ENCODE measurements at regions not wholly inside any gene's neighbourhood (a gene's known extent, or its start where the extent isn't known, plus 50 kb on each side); places are given as distances from the start of the nearest gene placed in this dataset.
A peak's percentile ranks its signal among the peaks of the same experiment; 100 is the strongest.

GRCh38 chr10:9205558-9205957 is 1151.1 kb downstream of the GATA3 start:
- intact Hi-C loops (cut with DNase I): no loop called here

DNA sequence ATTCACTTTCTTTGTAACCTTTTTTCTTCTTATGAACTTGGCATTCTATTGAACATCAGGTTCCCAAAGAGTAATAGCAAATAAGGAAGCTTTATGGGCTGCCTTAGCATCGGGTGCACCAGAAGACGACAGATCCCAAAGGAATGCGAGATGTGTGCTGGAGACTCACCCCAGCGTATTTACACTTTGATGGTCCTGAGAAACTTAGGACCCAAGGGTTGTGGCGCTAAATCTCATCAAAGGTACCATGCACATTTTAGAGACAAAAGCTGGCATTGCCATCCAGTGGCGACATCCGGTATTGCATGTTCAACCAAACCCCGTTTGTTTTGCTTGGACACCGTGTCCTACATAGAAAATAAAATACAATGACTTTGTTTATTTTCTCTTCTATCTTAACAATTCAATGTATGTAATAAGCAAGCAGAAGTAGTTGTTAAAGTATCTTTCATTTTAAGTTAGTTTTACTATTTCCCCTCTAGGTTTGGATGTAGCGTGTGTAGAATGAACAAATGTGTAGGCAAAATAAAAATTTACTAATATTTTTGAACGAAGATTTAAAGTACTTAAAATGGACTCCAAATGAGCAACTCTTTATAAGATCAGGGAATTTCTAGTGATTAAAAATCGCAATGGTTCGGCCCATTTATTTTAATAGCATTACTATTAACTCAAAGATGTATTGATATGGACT is 1154.8 kb downstream of the GATA3 start:
- Histone ChIP-seq H3K9me3 (no peaks in the 10 kb centered on the region), H3K4me3 (no peak overlapping the region), H3K36me3 (no peaks in the 10 kb centered on the region), H3K4me1 (no peaks in the 10 kb centered on the region), H3K27ac (no peak overlapping the region), H3K27me3 (peaks cover 6% of the 10 kb centered on the region)
- TF ChIP-seq, protein P1, sequence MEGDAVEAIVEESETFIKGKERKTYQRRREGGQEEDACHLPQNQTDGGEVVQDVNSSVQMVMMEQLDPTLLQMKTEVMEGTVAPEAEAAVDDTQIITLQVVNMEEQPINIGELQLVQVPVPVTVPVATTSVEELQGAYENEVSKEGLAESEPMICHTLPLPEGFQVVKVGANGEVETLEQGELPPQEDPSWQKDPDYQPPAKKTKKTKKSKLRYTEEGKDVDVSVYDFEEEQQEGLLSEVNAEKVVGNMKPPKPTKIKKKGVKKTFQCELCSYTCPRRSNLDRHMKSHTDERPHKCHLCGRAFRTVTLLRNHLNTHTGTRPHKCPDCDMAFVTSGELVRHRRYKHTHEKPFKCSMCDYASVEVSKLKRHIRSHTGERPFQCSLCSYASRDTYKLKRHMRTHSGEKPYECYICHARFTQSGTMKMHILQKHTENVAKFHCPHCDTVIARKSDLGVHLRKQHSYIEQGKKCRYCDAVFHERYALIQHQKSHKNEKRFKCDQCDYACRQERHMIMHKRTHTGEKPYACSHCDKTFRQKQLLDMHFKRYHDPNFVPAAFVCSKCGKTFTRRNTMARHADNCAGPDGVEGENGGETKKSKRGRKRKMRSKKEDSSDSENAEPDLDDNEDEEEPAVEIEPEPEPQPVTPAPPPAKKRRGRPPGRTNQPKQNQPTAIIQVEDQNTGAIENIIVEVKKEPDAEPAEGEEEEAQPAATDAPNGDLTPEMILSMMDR (IDR thresholded peaks at IDR 0.05): peak; percentile 90
- intact Hi-C loops (cut with DNase I): no loop called here
- ATAC-seq (peak; percentile 76), DNase-seq (no peak)

More at GRCh38 chr10:9205558-9205957, 1151.1 kb downstream of the GATA3 start:
- no peak overlapping the region for H3K27ac ChIP-seq
- H3K4me3 ChIP-seq: no peak overlapping the region
- TF ChIP-seq, protein P1 (IDR thresholded peaks at IDR 0.05): no peak
- no peaks in the 10 kb centered on the region for H3K36me3 ChIP-seq
- H3K4me1 ChIP-seq: no peaks in the 10 kb centered on the region
- H3K9me3 ChIP-seq: no peaks in the 10 kb centered on the region
- no peak for DNase-seq
- no peaks in the 10 kb centered on the region for H3K27me3 ChIP-seq
- ATAC-seq: no peak

GRCh38 chr10:9211228-9211627 is 1156.7 kb downstream of the GATA3 start:
- TF ChIP-seq, protein P1 (IDR thresholded peaks at IDR 0.05): peak; percentile 18
- DNase-seq (no peak), ATAC-seq (no peak)
- intact Hi-C loops (cut with DNase I): no loop called here
- Histone ChIP-seq H3K4me3 (no peak overlapping the region), H3K36me3 (no peaks in the 10 kb centered on the region), H3K27me3 (peaks cover 7% of the 10 kb centered on the region), H3K4me1 (no peaks in the 10 kb centered on the region), H3K9me3 (no peaks in the 10 kb centered on the region), H3K27ac (no peak overlapping the region)

- H3K36me3 ChIP-seq: no peaks in the 10 kb centered on the region
- intact Hi-C loops (cut with DNase I): no loop called here
Observed at GRCh38 chr10:9214618-9215017, 1160.1 kb downstream of the GATA3 start.

DNA sequence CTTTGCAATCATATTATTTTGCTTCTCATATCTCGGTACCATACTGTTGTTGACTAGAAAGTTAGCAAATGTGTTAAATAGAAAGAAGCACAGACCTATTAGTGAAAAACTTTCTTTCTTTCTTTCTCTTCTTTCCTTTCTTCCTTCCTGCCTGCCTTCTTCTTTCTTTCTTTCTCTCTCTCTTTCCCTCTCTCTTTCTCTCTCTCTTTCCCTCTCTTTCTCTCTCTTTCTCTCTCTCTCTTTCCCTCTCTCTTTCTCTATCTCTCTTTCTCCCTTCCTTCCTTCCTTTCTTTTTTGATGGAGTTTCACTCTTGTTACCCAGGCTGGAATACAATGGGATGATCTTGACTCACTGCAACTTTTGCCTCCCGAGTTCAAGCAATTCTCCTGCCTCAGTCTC is 1160.6 kb downstream of the GATA3 start:
- Histone ChIP-seq H3K27ac (no peak overlapping the region), H3K4me1 (no peaks in the 10 kb centered on the region), H3K9me3 (no peaks in the 10 kb centered on the region), H3K36me3 (no peaks in the 10 kb centered on the region), H3K27me3 (peaks cover 13% of the 10 kb centered on the region), H3K4me3 (no peak overlapping the region)
- intact Hi-C loops (cut with DNase I): no loop called here
- TF ChIP-seq, protein P1 (IDR thresholded peaks at IDR 0.05): no peak
- ATAC-seq (no peak), DNase-seq (no peak)

More at GRCh38 chr10:9214618-9215017, 1160.1 kb downstream of the GATA3 start:
- Histone ChIP-seq H3K27me3 (peaks cover 8% of the 10 kb centered on the region), H3K4me1 (no peaks in the 10 kb centered on the region), H3K27ac (no peak overlapping the region), H3K4me3 (no peak overlapping the region), H3K9me3 (no peaks in the 10 kb centered on the region)
- DNase-seq (no peak), ATAC-seq (no peak)
- TF ChIP-seq, protein P1 (IDR thresholded peaks at IDR 0.05): no peak
